HFFc6 (cell line): ENCODE measurements at regions not wholly inside any gene's neighbourhood (a gene's known extent, or its start where the extent isn't known, plus 50 kb on each side); places are given as distances from the start of the nearest gene placed in this dataset.

ENCODE experiments used
- DNase-seq: peaks from one replicate; pipeline ENCODE4 v3.0.0-alpha.2; 2018
- H3K27ac Mint-ChIP-seq: 2 replicates; pipeline ENCODE4 v1.8.0; 2020; ENCODE audit warnings: mild to moderate bottlenecking, mixed read lengths
- H3K27me3 Mint-ChIP-seq: 2 replicates; pipeline ENCODE4 v1.8.0; 2021; ENCODE audit warnings: mild to moderate bottlenecking, moderate library complexity, mixed read lengths; ENCODE audit not compliant: insufficient read depth
- H3K36me3 Mint-ChIP-seq: 2 replicates; pipeline ENCODE4 v1.8.0; 2021; ENCODE audit warnings: low read depth, mixed read lengths
- H3K4me1 Mint-ChIP-seq: 2 replicates; pipeline ENCODE4 v1.8.0; 2020; ENCODE audit warnings: low read depth, mixed read lengths
- H3K4me3 Mint-ChIP-seq: 2 replicates; pipeline ENCODE4 v1.8.0; 2020; ENCODE audit warnings: mild to moderate bottlenecking, moderate library complexity, mixed read lengths
- H3K9me3 Mint-ChIP-seq: 2 replicates; pipeline ENCODE4 v1.8.0; 2020; ENCODE audit warnings: mild to moderate bottlenecking, mixed read lengths
- CTCF ChIP-seq: fragments of 200-600 bp; sonication (generic); IDR thresholded peaks from 2 replicates; pipeline ENCODE4 v1.5.0; 2021; ENCODE audit warnings: antibody characterized with exemption, mild to moderate bottlenecking

- Mint-ChIP-seq H3K27ac (no peak overlapping the region), H3K36me3 (peaks cover 4% of the 10 kb centered on the region; the same call in 1 of the 2 replicates), H3K4me3 (no peak overlapping the region), H3K27me3 (no peaks in the 10 kb centered on the region; the same call in 1 of the 2 replicates), H3K4me1 (no peaks in the 10 kb centered on the region), H3K9me3 (peaks cover 55% of the 10 kb centered on the region)
- no peak for DNase-seq
- no peak for TF ChIP-seq CTCF
Observed at GRCh38 chr20:19016140-19016497, 196.3 kb upstream of the SLC24A3 start.

GRCh38 chr20:19017104-19017690 lies 195.2 kb upstream of the SLC24A3 start:
- H3K27me3 Mint-ChIP-seq, result no peaks in the 10 kb centered on the region
- no peak for DNase-seq
- TF ChIP-seq CTCF, result no peak
- H3K27ac Mint-ChIP-seq, result no peak overlapping the region
- H3K36me3 Mint-ChIP-seq, result peaks cover 4% of the 10 kb centered on the region; the same call in 1 of the 2 replicates
- H3K4me3 Mint-ChIP-seq, result no peak overlapping the region
- H3K4me1 Mint-ChIP-seq, result no peaks in the 10 kb centered on the region
- H3K9me3 Mint-ChIP-seq, result peaks cover 50% of the 10 kb centered on the region

GRCh38 chr20:19018881-19019280 lies 193.6 kb upstream of the SLC24A3 start:
- no peaks in the 10 kb centered on the region for H3K27me3 Mint-ChIP-seq
- H3K27ac Mint-ChIP-seq, result no peak overlapping the region
- H3K9me3 Mint-ChIP-seq, result peaks cover 47% of the 10 kb centered on the region
- H3K4me3 Mint-ChIP-seq, result no peak overlapping the region
- no peak for DNase-seq
- no peak for TF ChIP-seq CTCF
- H3K4me1 Mint-ChIP-seq, result no peaks in the 10 kb centered on the region
- H3K36me3 Mint-ChIP-seq, result peaks cover 9% of the 10 kb centered on the region; the same call in 1 of the 2 replicates

- H3K9me3 Mint-ChIP-seq, result peaks cover 41% of the 10 kb centered on the region
- TF ChIP-seq CTCF, result no peak
- H3K27ac Mint-ChIP-seq, result no peak overlapping the region
- no peak for DNase-seq
- no peaks in the 10 kb centered on the region for H3K27me3 Mint-ChIP-seq
- no peak overlapping the region for H3K4me3 Mint-ChIP-seq
- H3K36me3 Mint-ChIP-seq, result peaks cover 9% of the 10 kb centered on the region; the same call in 1 of the 2 replicates
- no peaks in the 10 kb centered on the region for H3K4me1 Mint-ChIP-seq
Observed at GRCh38 chr20:19019734-19020364, 192.6 kb upstream of the SLC24A3 start.

GRCh38 chr20:19021406-19022117 lies 190.9 kb upstream of the SLC24A3 start:
- Mint-ChIP-seq H3K27ac (no peak overlapping the region), H3K27me3 (peaks cover 1% of the 10 kb centered on the region; the same call in 1 of the 2 replicates), H3K9me3 (peaks cover 33% of the 10 kb centered on the region), H3K36me3 (peaks cover 9% of the 10 kb centered on the region; the same call in 1 of the 2 replicates), H3K4me1 (no peaks in the 10 kb centered on the region), H3K4me3 (no peak overlapping the region)
- no peak for DNase-seq
- TF ChIP-seq CTCF, result no peak
